H1 (cell line): ENCODE measurements at regions not wholly inside any gene's neighbourhood (a gene's known extent, or its start where the extent isn't known, plus 50 kb on each side); places are given as distances from the start of the nearest gene placed in this dataset.

ENCODE experiments used
- CREB1 ChIP-seq: IDR thresholded peaks from 2 replicates; pipeline ENCODE4 v1.6.1; 2012; ENCODE audit warnings: inconsistent platforms
- FOSL1 ChIP-seq: IDR thresholded peaks from 2 replicates; pipeline ENCODE4 v1.6.1; 2011; ENCODE audit warnings: mild to moderate bottlenecking, low read depth, low read length, moderate library complexity; ENCODE audit not compliant: insufficient read depth
- RFX5 ChIP-seq: IDR thresholded peaks from 2 replicates; pipeline ENCODE4 v1.6.1; 2011; ENCODE audit warnings: low read depth, low read length, improper control_type of control experiment, borderline replicate concordance
- RNF2 ChIP-seq: fragments of 200-900, 300-1000 bp; sonication (generic); IDR thresholded peaks from 2 replicates; pipeline ENCODE4 v1.7.1; 2016; ENCODE audit warnings: borderline replicate concordance, low read depth, mild to moderate bottlenecking, antibody characterized with exemption, low read length; ENCODE audit not compliant: poor library complexity, severe bottlenecking; ENCODE audit errors: missing control alignments
- SIRT6 ChIP-seq: IDR thresholded peaks from one replicate; pipeline ENCODE4 v1.7.1; 2012; ENCODE audit warnings: low read length, inconsistent platforms
- SIX5 ChIP-seq: IDR thresholded peaks from 2 replicates; pipeline ENCODE4 v1.6.1; 2011; ENCODE audit warnings: mild to moderate bottlenecking, low read depth, low read length
- TF ChIP-seq, protein P1 (sequence below): fragments of 300-600 bp; sonication (generic); IDR thresholded peaks from 2 replicates; pipeline ENCODE4 v1.7.1; 2012; ENCODE audit warnings: low read length, moderate library complexity, mild to moderate bottlenecking, inconsistent platforms; ENCODE audit not compliant: insufficient replicate concordance

DNA sequence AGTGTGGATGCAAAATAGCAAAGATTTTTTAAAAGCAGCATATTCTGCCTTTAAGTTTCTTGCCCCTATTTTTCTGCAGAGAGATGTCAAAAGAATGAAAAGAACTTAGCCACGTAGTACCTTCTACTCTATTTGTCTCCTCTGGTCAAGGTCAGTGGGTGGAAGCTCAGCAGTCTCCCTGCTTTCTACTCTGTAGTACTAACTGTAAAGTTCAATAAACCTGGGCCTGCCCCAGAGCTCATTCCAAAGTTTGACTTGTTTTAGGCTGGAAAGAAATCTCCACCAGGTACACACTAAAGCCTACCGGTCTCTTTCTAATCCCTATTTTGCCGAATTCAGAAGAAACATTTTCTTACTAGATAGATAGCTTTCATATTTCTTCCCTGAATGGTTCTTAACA is 247.9 kb upstream of the ARHGAP20 start (continued):
- TF ChIP-seq FOSL1 (no peak), RFX5 (no peak), CREB1 (no peak), RNF2 (no peak), SIRT6 (no peak), SIX5 (no peak)
- TF ChIP-seq, protein P1, sequence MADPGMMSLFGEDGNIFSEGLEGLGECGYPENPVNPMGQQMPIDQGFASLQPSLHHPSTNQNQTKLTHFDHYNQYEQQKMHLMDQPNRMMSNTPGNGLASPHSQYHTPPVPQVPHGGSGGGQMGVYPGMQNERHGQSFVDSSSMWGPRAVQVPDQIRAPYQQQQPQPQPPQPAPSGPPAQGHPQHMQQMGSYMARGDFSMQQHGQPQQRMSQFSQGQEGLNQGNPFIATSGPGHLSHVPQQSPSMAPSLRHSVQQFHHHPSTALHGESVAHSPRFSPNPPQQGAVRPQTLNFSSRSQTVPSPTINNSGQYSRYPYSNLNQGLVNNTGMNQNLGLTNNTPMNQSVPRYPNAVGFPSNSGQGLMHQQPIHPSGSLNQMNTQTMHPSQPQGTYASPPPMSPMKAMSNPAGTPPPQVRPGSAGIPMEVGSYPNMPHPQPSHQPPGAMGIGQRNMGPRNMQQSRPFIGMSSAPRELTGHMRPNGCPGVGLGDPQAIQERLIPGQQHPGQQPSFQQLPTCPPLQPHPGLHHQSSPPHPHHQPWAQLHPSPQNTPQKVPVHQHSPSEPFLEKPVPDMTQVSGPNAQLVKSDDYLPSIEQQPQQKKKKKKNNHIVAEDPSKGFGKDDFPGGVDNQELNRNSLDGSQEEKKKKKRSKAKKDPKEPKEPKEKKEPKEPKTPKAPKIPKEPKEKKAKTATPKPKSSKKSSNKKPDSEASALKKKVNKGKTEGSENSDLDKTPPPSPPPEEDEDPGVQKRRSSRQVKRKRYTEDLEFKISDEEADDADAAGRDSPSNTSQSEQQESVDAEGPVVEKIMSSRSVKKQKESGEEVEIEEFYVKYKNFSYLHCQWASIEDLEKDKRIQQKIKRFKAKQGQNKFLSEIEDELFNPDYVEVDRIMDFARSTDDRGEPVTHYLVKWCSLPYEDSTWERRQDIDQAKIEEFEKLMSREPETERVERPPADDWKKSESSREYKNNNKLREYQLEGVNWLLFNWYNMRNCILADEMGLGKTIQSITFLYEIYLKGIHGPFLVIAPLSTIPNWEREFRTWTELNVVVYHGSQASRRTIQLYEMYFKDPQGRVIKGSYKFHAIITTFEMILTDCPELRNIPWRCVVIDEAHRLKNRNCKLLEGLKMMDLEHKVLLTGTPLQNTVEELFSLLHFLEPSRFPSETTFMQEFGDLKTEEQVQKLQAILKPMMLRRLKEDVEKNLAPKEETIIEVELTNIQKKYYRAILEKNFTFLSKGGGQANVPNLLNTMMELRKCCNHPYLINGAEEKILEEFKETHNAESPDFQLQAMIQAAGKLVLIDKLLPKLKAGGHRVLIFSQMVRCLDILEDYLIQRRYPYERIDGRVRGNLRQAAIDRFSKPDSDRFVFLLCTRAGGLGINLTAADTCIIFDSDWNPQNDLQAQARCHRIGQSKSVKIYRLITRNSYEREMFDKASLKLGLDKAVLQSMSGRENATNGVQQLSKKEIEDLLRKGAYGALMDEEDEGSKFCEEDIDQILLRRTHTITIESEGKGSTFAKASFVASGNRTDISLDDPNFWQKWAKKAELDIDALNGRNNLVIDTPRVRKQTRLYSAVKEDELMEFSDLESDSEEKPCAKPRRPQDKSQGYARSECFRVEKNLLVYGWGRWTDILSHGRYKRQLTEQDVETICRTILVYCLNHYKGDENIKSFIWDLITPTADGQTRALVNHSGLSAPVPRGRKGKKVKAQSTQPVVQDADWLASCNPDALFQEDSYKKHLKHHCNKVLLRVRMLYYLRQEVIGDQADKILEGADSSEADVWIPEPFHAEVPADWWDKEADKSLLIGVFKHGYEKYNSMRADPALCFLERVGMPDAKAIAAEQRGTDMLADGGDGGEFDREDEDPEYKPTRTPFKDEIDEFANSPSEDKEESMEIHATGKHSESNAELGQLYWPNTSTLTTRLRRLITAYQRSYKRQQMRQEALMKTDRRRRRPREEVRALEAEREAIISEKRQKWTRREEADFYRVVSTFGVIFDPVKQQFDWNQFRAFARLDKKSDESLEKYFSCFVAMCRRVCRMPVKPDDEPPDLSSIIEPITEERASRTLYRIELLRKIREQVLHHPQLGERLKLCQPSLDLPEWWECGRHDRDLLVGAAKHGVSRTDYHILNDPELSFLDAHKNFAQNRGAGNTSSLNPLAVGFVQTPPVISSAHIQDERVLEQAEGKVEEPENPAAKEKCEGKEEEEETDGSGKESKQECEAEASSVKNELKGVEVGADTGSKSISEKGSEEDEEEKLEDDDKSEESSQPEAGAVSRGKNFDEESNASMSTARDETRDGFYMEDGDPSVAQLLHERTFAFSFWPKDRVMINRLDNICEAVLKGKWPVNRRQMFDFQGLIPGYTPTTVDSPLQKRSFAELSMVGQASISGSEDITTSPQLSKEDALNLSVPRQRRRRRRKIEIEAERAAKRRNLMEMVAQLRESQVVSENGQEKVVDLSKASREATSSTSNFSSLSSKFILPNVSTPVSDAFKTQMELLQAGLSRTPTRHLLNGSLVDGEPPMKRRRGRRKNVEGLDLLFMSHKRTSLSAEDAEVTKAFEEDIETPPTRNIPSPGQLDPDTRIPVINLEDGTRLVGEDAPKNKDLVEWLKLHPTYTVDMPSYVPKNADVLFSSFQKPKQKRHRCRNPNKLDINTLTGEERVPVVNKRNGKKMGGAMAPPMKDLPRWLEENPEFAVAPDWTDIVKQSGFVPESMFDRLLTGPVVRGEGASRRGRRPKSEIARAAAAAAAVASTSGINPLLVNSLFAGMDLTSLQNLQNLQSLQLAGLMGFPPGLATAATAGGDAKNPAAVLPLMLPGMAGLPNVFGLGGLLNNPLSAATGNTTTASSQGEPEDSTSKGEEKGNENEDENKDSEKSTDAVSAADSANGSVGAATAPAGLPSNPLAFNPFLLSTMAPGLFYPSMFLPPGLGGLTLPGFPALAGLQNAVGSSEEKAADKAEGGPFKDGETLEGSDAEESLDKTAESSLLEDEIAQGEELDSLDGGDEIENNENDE = no peak
